ENCODE measurements at regions not wholly inside any gene's neighbourhood (a gene's known extent, or its start where the extent isn't known, plus 50 kb on each side); places are given as distances from the start of the nearest gene placed in this dataset.

DNA sequence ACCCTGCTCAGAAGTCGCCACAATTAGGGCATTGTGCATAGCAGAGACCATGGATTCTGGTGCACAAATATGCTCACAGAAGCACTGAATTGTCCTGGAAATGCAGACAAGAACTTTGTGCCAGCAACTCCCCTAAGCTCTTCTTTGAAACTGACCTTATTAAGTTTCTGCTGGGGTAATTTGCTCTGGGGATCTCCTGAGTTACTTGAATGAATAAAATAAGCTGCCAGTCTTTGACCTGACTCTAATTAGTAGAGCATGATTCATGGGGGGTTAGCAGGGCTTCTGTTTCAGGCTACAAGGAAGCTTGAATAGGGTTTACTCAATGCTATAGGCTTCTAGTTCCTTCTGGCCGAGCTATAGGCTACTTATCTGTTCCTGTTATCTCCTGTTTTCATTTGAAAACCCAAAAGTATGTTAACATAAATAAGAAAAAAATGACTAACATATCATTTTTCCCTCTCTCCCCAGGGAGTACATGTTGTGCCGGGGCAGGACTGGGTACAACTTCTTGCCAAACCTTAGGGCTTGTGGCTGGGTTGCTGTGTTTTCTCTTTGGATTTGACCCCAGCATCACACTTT, 169.0 kb upstream of the TMEM229A start:
- Histone ChIP-seq H3K27me3 (no peaks in the 10 kb centered on the region), H3K4me1 (no peaks in the 10 kb centered on the region), H3K4me3 (no peak overlapping the region), H3K27ac (no peak overlapping the region), H3K9me3 (no peaks in the 10 kb centered on the region), H3K36me3 (no peaks in the 10 kb centered on the region)
- no peak for ATAC-seq
- 50 to 63% methylated on average over 3 of the region's 3 CpGs for WGBS, 2 donors
- intact Hi-C loops (cut with DNase I), result no loop called here
- FAIRE-seq, result no peak
- TF ChIP-seq CTCF (IDR thresholded peaks at IDR 0.05), result no peak
- DNase-seq, result no peak

- no peak for TF ChIP-seq CTCF (IDR thresholded peaks at IDR 0.05)
- Histone ChIP-seq H3K27ac (no peak overlapping the region), H3K27me3 (no peaks in the 10 kb centered on the region), H3K36me3 (no peaks in the 10 kb centered on the region), H3K9me3 (no peaks in the 10 kb centered on the region), H3K4me3 (no peak overlapping the region), H3K4me1 (no peaks in the 10 kb centered on the region)
- FAIRE-seq (no peak), ATAC-seq (no peak), DNase-seq (no peak)
- intact Hi-C loops (cut with DNase I), result no loop called here
- WGBS, 2 donors, result 14 to 26% methylated on average over 2 of the region's 2 CpGs
Observed at GRCh38 chr7:124196519-124196918, 163.7 kb upstream of the TMEM229A start.

GRCh38 chr7:124192885-124193284, 160.0 kb upstream of the TMEM229A start:
- no peaks in the 10 kb centered on the region for H3K9me3 ChIP-seq
- no peak for ATAC-seq
- no peak for FAIRE-seq
- no peaks in the 10 kb centered on the region for H3K27me3 ChIP-seq
- TF ChIP-seq CTCF (IDR thresholded peaks at IDR 0.05), result no peak
- no peak overlapping the region for H3K27ac ChIP-seq
- no peak overlapping the region for H3K4me3 ChIP-seq
- DNase-seq, result no peak
- no peaks in the 10 kb centered on the region for H3K4me1 ChIP-seq
- no peaks in the 10 kb centered on the region for H3K36me3 ChIP-seq
- intact Hi-C loops (cut with DNase I), result no loop called here

DNA sequence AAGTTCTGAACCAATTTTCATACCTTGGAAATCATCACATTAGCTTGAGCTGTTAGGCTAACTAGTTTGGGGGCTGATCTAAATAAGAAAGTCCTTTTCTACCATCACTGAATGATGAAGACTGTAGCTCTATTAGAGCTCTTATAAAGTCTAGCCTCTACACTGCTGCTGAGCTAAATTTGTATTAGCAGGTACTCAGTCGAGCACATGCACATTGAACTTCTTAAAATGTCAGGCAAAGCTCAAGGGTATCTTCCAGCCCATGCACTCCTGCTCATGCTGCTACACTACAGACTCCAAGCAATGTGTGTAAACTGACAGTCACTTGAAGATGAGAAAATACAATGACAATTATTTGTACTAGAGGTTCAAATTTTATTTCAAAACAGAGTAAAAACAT, 158.8 kb upstream of the TMEM229A start:
- intact Hi-C loops (cut with DNase I), result no loop called here
- WGBS, 2 donors, result 34 to 49% methylated on average over 1 of the region's 1 CpG
- Histone ChIP-seq H3K27me3 (no peaks in the 10 kb centered on the region), H3K4me3 (no peak overlapping the region), H3K4me1 (no peaks in the 10 kb centered on the region), H3K27ac (no peak overlapping the region), H3K9me3 (no peaks in the 10 kb centered on the region), H3K36me3 (no peaks in the 10 kb centered on the region)
- DNase-seq (no peak), ATAC-seq (no peak), FAIRE-seq (no peak)
- no peak for TF ChIP-seq CTCF (IDR thresholded peaks at IDR 0.05)

DNA sequence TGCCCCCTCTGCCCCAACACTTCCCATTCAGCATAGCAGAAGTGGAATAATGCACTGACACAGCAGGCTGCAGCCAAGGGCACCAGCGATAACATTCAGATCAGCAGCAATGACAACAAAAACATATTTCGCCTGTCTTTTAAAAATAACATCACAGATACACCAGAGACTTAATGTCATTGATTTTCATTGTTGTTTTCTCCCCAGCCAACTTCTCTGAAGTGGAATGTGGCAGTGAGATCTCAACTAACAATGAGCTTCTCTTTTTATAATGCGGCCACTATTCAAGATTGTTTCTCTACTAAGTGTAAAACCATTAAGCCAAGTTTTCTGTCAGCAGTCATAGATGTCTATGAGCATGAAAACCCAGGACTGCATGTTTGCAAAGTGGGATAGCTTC, 158.2 kb upstream of the TMEM229A start:
- Histone ChIP-seq H3K36me3 (no peaks in the 10 kb centered on the region), H3K4me1 (no peaks in the 10 kb centered on the region), H3K4me3 (no peak overlapping the region), H3K9me3 (no peaks in the 10 kb centered on the region), H3K27me3 (no peaks in the 10 kb centered on the region), H3K27ac (no peak overlapping the region)
- TF ChIP-seq CTCF (IDR thresholded peaks at IDR 0.05), result no peak
- 53 to 76% methylated on average over 3 of the region's 3 CpGs for WGBS, 2 donors
- no peak for FAIRE-seq
- ATAC-seq, result no peak
- intact Hi-C loops (cut with DNase I), result no loop called here
- no peak for DNase-seq

Measured in pancreas (tissue), 10 donors.